Astrocyte of the cerebellum (primary cell): ENCODE measurements at regions not wholly inside any gene's neighbourhood (a gene's known extent, or its start where the extent isn't known, plus 50 kb on each side); places are given as distances from the start of the nearest gene placed in this dataset.

Experiments used
- DNase-seq: peaks from one replicate; pipeline ENCODE4 v3.0.0-alpha.2; 2011; ENCODE audit warnings: low read depth
- H3K4me3 ChIP-seq: 2 replicates; pipeline ENCODE4 v1.5.1; 2011; ENCODE audit warnings: mild to moderate bottlenecking, low read depth, low read length, moderate library complexity
- CTCF ChIP-seq: IDR thresholded peaks from 2 replicates; pipeline ENCODE4 v1.5.1; 2012; ENCODE audit warnings: low read length, low read depth, moderate library complexity, mild to moderate bottlenecking; ENCODE audit errors: missing control alignments
- in situ Hi-C: cut with HindIII; loops from 2 replicates; pipeline ENCODE4 v1.10.0; 2017; ENCODE audit warnings: low sequenced_read_pairs

- no peak for TF ChIP-seq CTCF
- no peak for DNase-seq
- in situ Hi-C loops = no loop called here
- no peak overlapping the region for H3K4me3 ChIP-seq
Observed at GRCh38 chr6:168162366-168162765, 83.4 kb upstream of the FRMD1 start.

GRCh38 chr6:168161371-168161750 is 82.3 kb upstream of the FRMD1 start:
- in situ Hi-C loops = no loop called here
- no peak for DNase-seq
- no peak for TF ChIP-seq CTCF
- no peak overlapping the region for H3K4me3 ChIP-seq

GRCh38 chr6:168160506-168161370 is 81.7 kb upstream of the FRMD1 start:
- TF ChIP-seq CTCF = no peak
- in situ Hi-C loops = no loop called here
- DNase-seq = no peak
- no peak overlapping the region for H3K4me3 ChIP-seq

- H3K4me3 ChIP-seq = no peak overlapping the region
- in situ Hi-C loops = no loop called here
- DNase-seq = no peak
- no peak for TF ChIP-seq CTCF
Observed at GRCh38 chr6:168159506-168159905, 80.5 kb upstream of the FRMD1 start.

- no peak overlapping the region for H3K4me3 ChIP-seq
- in situ Hi-C loops = no loop called here
- TF ChIP-seq CTCF = no peak
- no peak for DNase-seq
Observed at GRCh38 chr6:168158980-168159349, 80.0 kb upstream of the FRMD1 start.

- TF ChIP-seq CTCF = no peak
- in situ Hi-C loops = no loop called here
- H3K4me3 ChIP-seq = no peak overlapping the region
- no peak for DNase-seq
Observed at GRCh38 chr6:168158213-168158979, 79.4 kb upstream of the FRMD1 start.
